ENCODE measurements at regions not wholly inside any gene's neighbourhood (a gene's known extent, or its start where the extent isn't known, plus 50 kb on each side); places are given as distances from the start of the nearest gene placed in this dataset.

GRCh38 chr13:103196356-103196755 lies 130.1 kb upstream of the SLC10A2 start:
- H2AFZ ChIP-seq, result no peak overlapping the region
- DNase-seq, result no peak
- 0 to 4% methylated on average over 3 of the region's 3 CpGs for WGBS, 2 experiments (ENCODE audit: low coverage in 1 of 2, low lambda C conversion rate in 2 of 2, missing lambda C conversion rate in 2 of 2)

GRCh38 chr13:103195762-103196161 lies 129.5 kb upstream of the SLC10A2 start:
- Histone ChIP-seq H2AFZ (no peak overlapping the region), H3K4me1 (ENCODE audit: insufficient read depth) (no peaks in the 10 kb centered on the region), H3F3A (ENCODE audit: insufficient read depth) (no peaks in the 10 kb centered on the region), H4K20me1 (ENCODE audit: insufficient read depth) (no peaks in the 10 kb centered on the region), H3K9me2 (ENCODE audit: insufficient read depth) (no peaks in the 10 kb centered on the region), H3K27me3 (replicated peaks; ENCODE audit: insufficient read depth) (no peaks in the 10 kb centered on the region), H3K4me2 (ENCODE audit: unreplicated experiment) (no peak overlapping the region), H3K9me3 (ENCODE audit: low read depth) (no peaks in the 10 kb centered on the region), H3K79me2 (ENCODE audit: insufficient read depth) (no peaks in the 10 kb centered on the region), H3K36me3 (ENCODE audit: low read depth) (no peaks in the 10 kb centered on the region), H3K4me3 (no peak overlapping the region), H3K27ac (no peak overlapping the region), H3K9ac (no peak overlapping the region)
- no peak for DNase-seq
- in situ Hi-C loops (cut with MboI), result no loop called here
- WGBS, 2 experiments (ENCODE audit: low coverage in 1 of 2, low lambda C conversion rate in 2 of 2, missing lambda C conversion rate in 2 of 2), result 5 to 6% methylated on average over 1 of the region's 1 CpG
- TF ChIP-seq EZH2phosphoT487 (IDR thresholded peaks at IDR 0.05; ENCODE audit: insufficient read depth, low read depth) (no peak), EZH2 (IDR thresholded peaks at IDR 0.05; ENCODE audit: insufficient read depth, poor library complexity, severe bottlenecking) (no peak)

More at GRCh38 chr13:103196356-103196755, 130.1 kb upstream of the SLC10A2 start:
- Histone ChIP-seq H3K27ac (no peak overlapping the region), H3K36me3 (ENCODE audit: low read depth) (no peaks in the 10 kb centered on the region), H3K9me3 (ENCODE audit: low read depth) (no peaks in the 10 kb centered on the region), H3K9me2 (ENCODE audit: insufficient read depth) (no peaks in the 10 kb centered on the region), H3K9ac (no peak overlapping the region), H3K4me3 (no peak overlapping the region), H3K4me2 (ENCODE audit: unreplicated experiment) (no peak overlapping the region), H4K20me1 (ENCODE audit: insufficient read depth) (no peaks in the 10 kb centered on the region), H3K79me2 (ENCODE audit: insufficient read depth) (no peaks in the 10 kb centered on the region), H3F3A (ENCODE audit: insufficient read depth) (no peaks in the 10 kb centered on the region), H3K4me1 (ENCODE audit: insufficient read depth) (no peaks in the 10 kb centered on the region), H3K27me3 (replicated peaks; ENCODE audit: insufficient read depth) (no peaks in the 10 kb centered on the region)
- in situ Hi-C loops (cut with MboI), result no loop called here
- TF ChIP-seq EZH2 (IDR thresholded peaks at IDR 0.05; ENCODE audit: insufficient read depth, poor library complexity, severe bottlenecking), result no peak

- H3K4me1 ChIP-seq (ENCODE audit: insufficient read depth), result no peaks in the 10 kb centered on the region
- no peaks in the 10 kb centered on the region for H4K20me1 ChIP-seq (ENCODE audit: insufficient read depth)
- H3K9me3 ChIP-seq (ENCODE audit: low read depth), result no peaks in the 10 kb centered on the region
- H3F3A ChIP-seq (ENCODE audit: insufficient read depth), result no peaks in the 10 kb centered on the region
- no peaks in the 10 kb centered on the region for H3K27me3 ChIP-seq (replicated peaks; ENCODE audit: insufficient read depth)
- no peaks in the 10 kb centered on the region for H3K9me2 ChIP-seq (ENCODE audit: insufficient read depth)
- H3K36me3 ChIP-seq (ENCODE audit: low read depth), result no peaks in the 10 kb centered on the region
- H2AFZ ChIP-seq, result no peak overlapping the region
- no peaks in the 10 kb centered on the region for H3K79me2 ChIP-seq (ENCODE audit: insufficient read depth)
- H3K27ac ChIP-seq, result no peak overlapping the region
- TF ChIP-seq EZH2phosphoT487 (IDR thresholded peaks at IDR 0.05; ENCODE audit: insufficient read depth, low read depth) (no peak), EZH2 (IDR thresholded peaks at IDR 0.05; ENCODE audit: insufficient read depth, poor library complexity, severe bottlenecking) (no peak)
- no peak for DNase-seq
- H3K4me2 ChIP-seq (ENCODE audit: unreplicated experiment), result no peak overlapping the region
- H3K9ac ChIP-seq, result no peak overlapping the region
- no peak overlapping the region for H3K4me3 ChIP-seq
- WGBS, 2 experiments (ENCODE audit: low coverage in 1 of 2, low lambda C conversion rate in 2 of 2, missing lambda C conversion rate in 2 of 2), result 9 to 16% methylated on average over 2 of the region's 2 CpGs
- in situ Hi-C loops (cut with MboI), result no loop called here
Observed at GRCh38 chr13:103194871-103195270, 128.7 kb upstream of the SLC10A2 start.

GRCh38 chr13:103192511-103193135 lies 126.4 kb upstream of the SLC10A2 start:
- TF ChIP-seq EZH2phosphoT487 (IDR thresholded peaks at IDR 0.05; ENCODE audit: insufficient read depth, low read depth) (no peak), EZH2 (IDR thresholded peaks at IDR 0.05; ENCODE audit: insufficient read depth, poor library complexity, severe bottlenecking) (no peak)
- H2AFZ ChIP-seq, result no peak overlapping the region
- H3F3A ChIP-seq (ENCODE audit: insufficient read depth), result no peaks in the 10 kb centered on the region
- DNase-seq, result no peak
- no peak overlapping the region for H3K4me2 ChIP-seq (ENCODE audit: unreplicated experiment)
- no peak overlapping the region for H3K9ac ChIP-seq
- no peaks in the 10 kb centered on the region for H3K9me2 ChIP-seq (ENCODE audit: insufficient read depth)
- no peaks in the 10 kb centered on the region for H3K79me2 ChIP-seq (ENCODE audit: insufficient read depth)
- H3K9me3 ChIP-seq (ENCODE audit: low read depth), result no peaks in the 10 kb centered on the region
- in situ Hi-C loops (cut with MboI), result no loop called here
- H3K27ac ChIP-seq, result no peak overlapping the region
- no peaks in the 10 kb centered on the region for H3K36me3 ChIP-seq (ENCODE audit: low read depth)
- no peaks in the 10 kb centered on the region for H4K20me1 ChIP-seq (ENCODE audit: insufficient read depth)
- H3K4me1 ChIP-seq (ENCODE audit: insufficient read depth), result no peaks in the 10 kb centered on the region
- WGBS, 2 experiments (ENCODE audit: low coverage in 1 of 2, low lambda C conversion rate in 2 of 2, missing lambda C conversion rate in 2 of 2), result 0 to 2% methylated on average over 1 of the region's 1 CpG
- H3K4me3 ChIP-seq, result no peak overlapping the region
- H3K27me3 ChIP-seq (replicated peaks; ENCODE audit: insufficient read depth), result no peaks in the 10 kb centered on the region

GRCh38 chr13:103190841-103191240 lies 124.6 kb upstream of the SLC10A2 start:
- no peak overlapping the region for H3K4me3 ChIP-seq
- WGBS, 2 experiments (ENCODE audit: low coverage in 1 of 2, low lambda C conversion rate in 2 of 2, missing lambda C conversion rate in 2 of 2), result 19 to 27% methylated on average over 1 of the region's 1 CpG
- TF ChIP-seq EZH2phosphoT487 (IDR thresholded peaks at IDR 0.05; ENCODE audit: insufficient read depth, low read depth) (no peak), EZH2 (IDR thresholded peaks at IDR 0.05; ENCODE audit: insufficient read depth, poor library complexity, severe bottlenecking) (no peak)
- H3K36me3 ChIP-seq (ENCODE audit: low read depth), result no peaks in the 10 kb centered on the region
- no peak for DNase-seq
- no peak overlapping the region for H3K27ac ChIP-seq
- no peaks in the 10 kb centered on the region for H3K27me3 ChIP-seq (replicated peaks; ENCODE audit: insufficient read depth)
- no peak overlapping the region for H2AFZ ChIP-seq
- H3K9ac ChIP-seq, result no peak overlapping the region
- H3F3A ChIP-seq (ENCODE audit: insufficient read depth), result no peaks in the 10 kb centered on the region
- no peaks in the 10 kb centered on the region for H3K4me1 ChIP-seq (ENCODE audit: insufficient read depth)
- in situ Hi-C loops (cut with MboI), result no loop called here
- no peaks in the 10 kb centered on the region for H3K9me3 ChIP-seq (ENCODE audit: low read depth)
- H3K4me2 ChIP-seq (ENCODE audit: unreplicated experiment), result no peak overlapping the region
- H4K20me1 ChIP-seq (ENCODE audit: insufficient read depth), result no peaks in the 10 kb centered on the region
- no peaks in the 10 kb centered on the region for H3K9me2 ChIP-seq (ENCODE audit: insufficient read depth)
- no peaks in the 10 kb centered on the region for H3K79me2 ChIP-seq (ENCODE audit: insufficient read depth)
